ENCODE measurements at regions not wholly inside any gene's neighbourhood (a gene's known extent, or its start where the extent isn't known, plus 50 kb on each side); places are given as distances from the start of the nearest gene placed in this dataset.

DNA sequence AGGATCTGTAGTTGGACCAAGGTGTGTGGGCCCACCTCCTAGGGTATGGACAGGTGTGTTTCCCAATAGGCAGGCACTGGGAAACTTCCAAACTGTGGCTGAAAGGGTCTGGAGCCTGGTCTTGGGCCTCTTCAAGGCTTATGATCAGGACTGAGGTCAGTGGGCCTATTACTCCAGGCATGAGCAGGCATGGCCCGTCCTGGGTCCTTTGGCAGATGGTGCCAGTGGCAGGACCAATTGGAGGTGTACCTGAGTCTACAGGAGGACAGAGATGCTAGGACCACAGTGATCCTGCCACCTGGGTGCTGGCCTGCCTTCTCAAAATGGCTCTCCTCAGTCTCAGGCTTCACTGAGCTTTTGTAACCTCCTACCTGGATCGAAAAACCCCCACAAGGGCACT lies 95.4 kb downstream of the RAB18 start:
- DNase-seq (ENCODE audit: low read depth), result no peak
- TF ChIP-seq CTCF (conservative IDR thresholded peaks at IDR 0.05; ENCODE audit: low read length), result no peak

DNA sequence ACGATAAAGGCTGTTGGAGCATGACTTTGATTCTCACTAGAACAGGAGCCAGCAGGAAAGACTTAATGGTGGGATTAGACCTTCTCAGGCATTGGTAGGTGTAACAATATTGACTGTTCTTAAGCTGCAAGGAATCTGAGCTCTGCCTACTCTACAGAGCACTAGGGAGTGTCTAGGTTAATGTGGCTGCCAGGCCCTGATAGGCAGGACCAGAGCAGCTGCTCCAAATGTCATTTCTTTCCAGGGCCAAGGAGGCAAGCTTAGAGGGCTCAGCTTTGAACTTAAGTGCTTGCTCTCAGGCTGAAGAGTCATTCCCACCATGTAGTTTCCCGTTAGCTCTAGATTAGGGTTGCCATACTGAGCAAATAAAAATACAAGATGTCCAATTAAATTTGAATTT lies 96.8 kb downstream of the RAB18 start:
- no peak for DNase-seq (ENCODE audit: low read depth)
- no peak overlapping the region for H3K4me3 ChIP-seq (ENCODE audit: low read length)
- TF ChIP-seq CTCF (conservative IDR thresholded peaks at IDR 0.05; ENCODE audit: low read length), result no peak

More for the DNA sequence above, 95.4 kb downstream of the RAB18 start:
- H3K4me3 ChIP-seq (ENCODE audit: low read length), result no peak overlapping the region

DNA sequence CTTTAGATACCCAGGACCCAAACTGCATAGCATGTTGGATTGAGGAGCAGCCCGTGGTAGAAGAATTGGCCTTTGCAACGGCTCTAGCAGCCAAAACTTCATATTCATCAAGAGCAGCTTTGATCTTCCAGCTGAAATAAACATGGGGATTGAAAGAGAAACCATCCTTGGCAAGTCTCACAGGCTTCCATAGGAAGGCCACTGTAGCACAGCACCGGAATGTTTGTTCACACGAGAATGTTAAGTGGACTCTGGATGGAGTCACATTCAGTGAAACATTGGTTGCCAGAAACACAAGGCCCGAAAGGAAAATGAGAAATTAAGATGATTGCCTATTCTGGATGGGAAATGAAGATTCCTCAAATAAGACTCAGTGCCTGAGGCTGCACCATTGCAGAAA lies 97.4 kb downstream of the RAB18 start:
- no peak overlapping the region for H3K4me3 ChIP-seq (ENCODE audit: low read length)
- no peak for DNase-seq (ENCODE audit: low read depth)
- TF ChIP-seq CTCF (conservative IDR thresholded peaks at IDR 0.05; ENCODE audit: low read length), result no peak

DNA sequence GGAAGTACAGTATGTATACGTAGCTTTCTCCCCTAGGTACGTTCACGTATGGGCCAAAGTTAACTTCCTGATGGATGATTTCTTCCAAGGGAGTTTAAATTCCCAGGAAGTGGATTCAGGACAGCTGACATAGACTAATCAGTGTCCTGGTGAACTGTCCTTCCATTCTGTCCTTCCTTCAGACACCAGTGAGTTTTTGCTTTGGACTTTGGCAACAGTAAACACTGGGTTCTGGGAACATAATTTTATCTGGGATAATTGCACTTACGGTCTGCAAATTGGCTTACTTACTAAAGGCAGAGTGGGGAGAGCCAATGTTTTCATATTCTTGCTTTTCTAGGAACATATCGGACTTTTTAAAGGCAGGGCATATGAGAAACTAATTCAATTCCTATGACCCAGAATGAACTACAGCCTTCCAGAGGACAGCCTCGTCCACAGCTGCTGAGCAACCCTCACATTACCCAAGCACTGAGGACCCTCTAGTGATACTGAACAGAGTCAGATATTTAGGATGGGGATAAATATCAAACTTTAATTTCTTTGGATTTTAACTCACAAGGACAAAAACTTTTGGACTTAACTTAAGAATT lies 97.9 kb downstream of the RAB18 start:
- H3K4me3 ChIP-seq (ENCODE audit: low read length), result no peak overlapping the region
- no peak for TF ChIP-seq CTCF (conservative IDR thresholded peaks at IDR 0.05; ENCODE audit: low read length)
- DNase-seq (ENCODE audit: low read depth), result no peak

DNA sequence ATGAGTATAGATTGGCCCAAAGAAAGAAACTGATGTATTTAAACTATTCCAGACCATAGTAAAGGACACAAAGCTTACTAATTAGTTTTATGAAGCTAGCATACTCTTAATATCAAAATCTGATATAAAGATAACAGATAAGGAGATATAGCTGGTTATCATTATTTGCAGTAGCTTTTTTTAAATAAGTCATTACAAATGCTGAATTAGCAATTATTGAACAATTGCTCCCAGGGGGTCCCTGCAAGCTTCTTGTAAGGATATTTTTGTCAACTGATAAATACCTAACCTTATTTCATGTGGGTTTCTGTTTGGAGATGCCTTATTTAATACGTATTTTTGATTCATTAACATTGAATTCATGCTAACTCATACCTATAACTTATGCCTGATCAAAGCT lies 99.0 kb downstream of the RAB18 start:
- no peak for TF ChIP-seq CTCF (conservative IDR thresholded peaks at IDR 0.05; ENCODE audit: low read length)
- no peak overlapping the region for H3K4me3 ChIP-seq (ENCODE audit: low read length)
- no peak for DNase-seq (ENCODE audit: low read depth)

GRCh38 chr10:27605318-27605717 lies 101.2 kb downstream of the RAB18 start:
- H3K4me3 ChIP-seq (ENCODE audit: low read length), result no peak overlapping the region
- DNase-seq (ENCODE audit: low read depth), result no peak
- no peak for TF ChIP-seq CTCF (conservative IDR thresholded peaks at IDR 0.05; ENCODE audit: low read length)

DNA sequence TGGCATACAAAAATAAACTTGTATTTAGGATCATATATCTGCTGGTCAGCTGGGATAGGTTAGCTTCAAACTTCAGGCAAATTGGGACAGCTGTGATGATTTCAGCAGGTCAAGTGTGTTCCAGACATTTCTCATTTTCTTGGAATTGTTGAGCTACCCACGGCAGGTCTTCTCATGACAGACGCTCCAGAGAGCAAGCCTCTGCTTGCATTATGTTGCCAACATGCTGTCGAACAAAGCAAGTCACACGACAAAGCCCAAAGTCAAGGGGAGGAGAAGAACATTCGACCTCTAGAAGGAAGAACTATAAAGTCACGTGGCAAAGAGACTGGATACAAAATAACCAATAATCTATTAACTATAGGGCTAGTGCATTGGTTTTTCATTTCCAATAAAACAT lies 103.5 kb downstream of the RAB18 start:
- no peak for TF ChIP-seq CTCF (conservative IDR thresholded peaks at IDR 0.05; ENCODE audit: low read length)
- no peak overlapping the region for H3K4me3 ChIP-seq (ENCODE audit: low read length)
- DNase-seq (ENCODE audit: low read depth), result no peak
